ENCODE measurements at regions not wholly inside any gene's neighbourhood (a gene's known extent, or its start where the extent isn't known, plus 50 kb on each side); places are given as distances from the start of the nearest gene placed in this dataset.
"Not testable (repeated sequence)": the region's sequence is repeated elsewhere in the genome, so short reads cannot be mapped to it uniquely, and the experiment has no call there.

DNA sequence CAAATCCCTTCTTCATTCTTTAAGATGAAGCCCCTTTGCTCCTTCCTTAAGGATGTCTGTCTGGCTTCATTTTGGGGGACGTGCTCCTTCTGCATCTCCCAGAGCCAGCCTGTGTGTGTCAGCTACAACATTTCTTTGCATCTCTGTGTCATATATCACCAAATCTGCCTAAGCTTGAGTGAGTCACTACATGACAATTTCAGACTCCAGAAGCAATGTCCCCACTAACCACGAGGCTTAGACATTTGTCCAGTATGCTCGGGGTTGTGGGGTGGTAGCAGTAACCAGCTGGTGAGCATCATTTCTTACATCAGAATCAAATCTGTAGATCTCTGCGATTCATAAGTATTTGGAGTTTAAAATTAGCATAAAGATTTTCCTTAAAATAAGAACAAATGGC is 54.1 kb upstream of the USP14 start:
- WGBS, 2 donors: 48 to 62% methylated on average over 3 to 4 of the region's 4 CpGs
- H3K27me3 ChIP-seq; intact Hi-C loops (cut with DNase I); H3K9me3 ChIP-seq; H3K36me3 ChIP-seq; FAIRE-seq; H3K27ac ChIP-seq; ATAC-seq; DNase-seq; H3K4me1 ChIP-seq; H3K4me3 ChIP-seq: not testable (repeated sequence)

DNA sequence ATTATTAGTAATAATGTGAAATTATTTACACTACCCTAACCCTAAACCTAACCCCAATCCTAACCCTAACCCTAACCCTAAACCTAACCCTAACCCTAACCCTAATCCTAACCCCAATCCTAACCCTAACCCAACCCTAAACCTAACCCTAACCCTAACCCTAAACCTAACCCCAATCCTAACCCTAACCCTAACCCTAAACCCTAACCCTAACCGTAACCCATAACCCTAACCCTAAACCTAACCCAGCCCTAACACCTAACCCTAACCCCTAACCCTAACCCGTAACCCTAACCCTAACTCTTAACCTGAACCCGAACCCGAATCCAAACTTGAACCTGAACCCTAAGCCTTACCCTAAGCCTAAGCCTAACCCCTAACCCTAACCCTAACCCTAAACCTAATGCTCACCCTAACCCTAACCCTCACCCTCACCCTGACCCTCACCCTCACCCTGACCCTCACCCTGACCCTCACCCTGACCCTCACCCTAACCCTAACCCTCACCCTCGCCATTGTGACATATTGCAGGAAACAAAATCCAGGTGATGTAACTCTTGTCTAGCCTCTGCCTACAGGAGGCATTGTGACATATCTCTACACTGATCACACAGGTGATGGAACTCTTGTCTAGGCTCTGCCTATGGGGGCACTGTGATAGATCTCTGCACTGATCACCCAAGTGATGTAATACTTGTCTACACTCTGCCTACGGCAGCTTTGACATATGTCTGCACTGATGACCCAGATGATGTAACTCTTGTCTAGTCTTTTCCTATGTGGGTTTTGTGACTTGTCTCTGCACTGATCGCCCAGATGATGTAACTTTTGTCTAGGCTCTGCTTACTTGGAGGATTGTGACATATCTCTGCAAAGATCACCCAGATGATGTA is 53.0 kb upstream of the USP14 start:
- H3K27me3 ChIP-seq; FAIRE-seq; H3K36me3 ChIP-seq; H3K27ac ChIP-seq; H3K4me1 ChIP-seq; intact Hi-C loops (cut with DNase I); H3K4me3 ChIP-seq; ATAC-seq; DNase-seq; H3K9me3 ChIP-seq: not testable (repeated sequence)
- WGBS, 2 donors: 79 to 86% methylated on average over 7 of the region's 7 CpGs

DNA sequence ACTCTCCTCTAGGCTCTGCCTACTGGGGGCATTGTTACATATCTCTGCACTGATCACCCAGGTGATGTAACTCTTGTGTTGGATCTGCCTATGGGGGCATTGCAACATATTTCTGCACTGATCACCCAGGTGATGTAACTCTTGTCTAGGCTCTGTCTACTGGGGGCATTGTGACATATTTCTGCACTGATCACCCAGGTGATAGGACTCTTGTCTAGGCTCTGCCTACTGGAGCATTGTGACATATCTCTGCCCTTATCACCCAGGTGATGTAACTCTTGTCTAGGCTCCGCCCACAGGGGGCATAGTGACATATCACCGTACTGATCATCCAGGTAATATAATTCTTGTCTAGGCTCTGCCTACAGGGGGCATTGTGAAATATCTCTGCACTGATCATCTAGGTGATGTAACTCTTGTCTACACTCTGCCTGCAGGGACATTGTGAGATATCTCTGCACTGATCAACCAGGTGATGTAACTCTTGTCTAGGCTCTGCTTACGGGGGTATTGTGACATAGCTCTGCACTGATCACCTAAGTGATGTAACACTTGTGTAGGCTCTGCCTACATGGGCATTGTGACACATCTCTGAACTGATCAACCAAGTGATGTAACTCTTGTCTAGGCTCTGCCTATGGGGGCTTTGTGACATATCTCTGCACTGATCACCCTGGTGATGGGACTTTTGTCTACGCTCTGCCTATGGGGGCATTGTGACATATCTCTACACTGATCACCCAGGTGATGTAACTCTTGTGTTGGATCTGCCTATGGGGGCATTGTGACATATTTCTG is 52.1 kb upstream of the USP14 start:
- ATAC-seq; H3K27ac ChIP-seq; H3K4me3 ChIP-seq; intact Hi-C loops (cut with DNase I); H3K27me3 ChIP-seq; DNase-seq; H3K9me3 ChIP-seq; FAIRE-seq; H3K36me3 ChIP-seq; H3K4me1 ChIP-seq: not testable (repeated sequence)
- 46 to 61% methylated on average over 4 of the region's 4 CpGs for WGBS, 2 donors

DNA sequence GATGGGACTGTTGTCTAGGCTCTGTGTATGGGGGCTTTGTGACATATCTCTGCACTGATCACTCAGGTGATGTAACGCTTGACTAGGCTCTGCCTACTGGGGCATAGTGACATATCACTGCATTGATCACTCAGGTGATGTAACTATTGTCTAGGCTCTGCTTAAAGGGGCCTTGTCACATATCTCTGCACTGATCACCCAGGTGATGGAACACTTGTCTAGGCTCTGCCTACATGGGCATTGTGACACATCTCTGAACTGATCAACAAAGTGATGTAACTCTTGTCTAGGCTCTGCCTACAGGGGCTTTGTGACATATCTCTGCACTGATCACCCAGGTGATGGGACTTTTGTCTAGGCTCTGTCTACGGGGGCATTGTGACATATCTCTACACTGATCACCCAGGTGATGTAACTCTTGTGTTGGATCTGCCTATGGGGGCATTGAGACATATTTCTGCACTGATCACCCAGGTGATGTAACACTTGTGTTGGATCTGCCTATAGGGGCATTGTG is 51.4 kb upstream of the USP14 start:
- H3K27me3 ChIP-seq; ATAC-seq; intact Hi-C loops (cut with DNase I); H3K9me3 ChIP-seq; H3K36me3 ChIP-seq; H3K27ac ChIP-seq; H3K4me1 ChIP-seq; FAIRE-seq; H3K4me3 ChIP-seq; DNase-seq: not testable (repeated sequence)
- WGBS, 2 donors: 39 to 46% methylated on average over 2 of the region's 2 CpGs

DNA sequence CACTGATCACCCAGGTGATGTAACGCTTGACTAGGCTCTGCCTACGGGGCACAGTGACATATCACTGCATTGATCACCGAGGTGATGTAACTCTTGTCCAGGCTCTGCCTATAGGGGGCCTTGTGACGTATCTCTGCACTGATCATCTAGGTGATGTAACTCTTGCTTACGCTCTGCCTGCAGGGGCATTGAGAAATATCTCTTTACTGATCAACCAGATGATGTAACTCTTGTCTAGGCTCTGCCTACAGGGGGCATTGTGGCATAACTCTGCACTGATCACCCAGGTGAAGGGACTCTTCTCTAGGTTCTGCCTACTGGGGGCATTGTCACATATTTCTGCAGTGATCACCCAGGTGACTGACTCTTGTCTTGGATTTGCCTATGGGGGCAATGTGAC is 50.9 kb upstream of the USP14 start:
- H3K27me3 ChIP-seq; H3K4me3 ChIP-seq; intact Hi-C loops (cut with DNase I); H3K4me1 ChIP-seq; DNase-seq; H3K27ac ChIP-seq; FAIRE-seq; H3K9me3 ChIP-seq; H3K36me3 ChIP-seq; ATAC-seq: not testable (repeated sequence)
- WGBS, 2 donors: 46 to 48% methylated on average over 5 of the region's 5 CpGs

DNA sequence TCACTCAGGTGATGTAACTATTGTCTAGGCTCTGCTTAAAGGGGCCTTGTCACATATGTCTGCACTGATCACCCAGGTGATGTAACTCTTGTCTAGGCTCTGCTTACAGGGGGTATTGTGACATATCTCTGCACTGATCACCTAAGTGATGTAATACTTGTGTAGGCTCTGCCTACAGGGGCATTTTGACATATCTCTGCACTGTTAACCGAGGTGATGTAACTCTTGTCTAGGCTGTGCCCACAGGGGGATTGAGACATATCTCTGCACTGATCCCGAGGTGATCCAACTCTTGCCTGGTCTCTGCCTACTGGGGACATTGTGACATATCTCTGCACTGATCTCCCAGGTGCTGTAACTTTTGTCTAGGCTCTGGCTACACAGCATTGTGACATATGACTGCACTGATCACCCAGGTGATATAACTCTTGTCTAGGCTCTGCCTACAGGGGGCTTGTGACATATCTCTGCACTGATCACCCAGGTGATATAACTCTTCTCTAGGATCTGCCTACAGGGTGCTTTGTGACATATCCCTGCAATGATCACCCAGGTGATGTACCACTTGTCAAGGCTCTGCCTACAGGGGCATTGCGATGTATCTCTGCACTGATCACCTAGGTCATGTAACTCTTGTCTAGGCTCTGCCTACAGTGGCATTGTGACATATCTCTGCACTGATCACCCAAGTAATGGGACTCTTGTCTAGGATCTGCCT is 50.3 kb upstream of the USP14 start:
- H3K27me3 ChIP-seq; H3K36me3 ChIP-seq; H3K4me1 ChIP-seq; DNase-seq; intact Hi-C loops (cut with DNase I); H3K9me3 ChIP-seq; H3K27ac ChIP-seq; H3K4me3 ChIP-seq; FAIRE-seq: not testable (repeated sequence)
- 28 to 30% methylated on average over 1 of the region's 3 CpGs for WGBS, 2 donors
- ATAC-seq: peak; percentile 22 to 68 (median 43)
